B cell (primary cell): ENCODE measurements at regions not wholly inside any gene's neighbourhood (a gene's known extent, or its start where the extent isn't known, plus 50 kb on each side); places are given as distances from the start of the nearest gene placed in this dataset.

Experiments used
- CTCF ChIP-seq: fragments of 200-600 bp; IDR thresholded peaks from one replicate; pipeline ENCODE4 v1.8.0; 2022; ENCODE audit warnings: antibody characterized with exemption, mild to moderate bottlenecking
- EZH2 ChIP-seq: IDR thresholded peaks from 2 replicates; pipeline ENCODE4 v1.6.1; 2012; ENCODE audit warnings: borderline replicate concordance, low read depth, mild to moderate bottlenecking, moderate library complexity, low read length; ENCODE audit not compliant: insufficient read depth, poor library complexity, severe bottlenecking

GRCh38 chr2:104041351-104041750, 812.6 kb upstream of the POU3F3 start:
- no peak for TF ChIP-seq CTCF
- no peak for TF ChIP-seq EZH2
